Uterus (tissue), 2 donors: ENCODE measurements at regions not wholly inside any gene's neighbourhood (a gene's known extent, or its start where the extent isn't known, plus 50 kb on each side); places are given as distances from the start of the nearest gene placed in this dataset.

Experiments used
- CTCF ChIP-seq, 4 experiments: fragments of 200-600 bp in 2 of 4; fragments of 450-650 bp in 2 of 4; sonication (generic) in 2 of 4; IDR thresholded peaks; one replicate each; pipeline ENCODE4 v1.5.1; 2016 to 2019; ENCODE audit warnings: antibody characterized with exemption in 4 of 4, mild to moderate bottlenecking in 2 of 4, moderate library complexity in 1 of 4
- POLR2A ChIP-seq, 2 donors: fragments of 450-650 bp; IDR thresholded peaks; one replicate each; pipeline ENCODE4 v1.6.1; 2016; ENCODE audit warnings: antibody characterized with exemption in 2 of 2, mild to moderate bottlenecking in 1 of 2, moderate library complexity in 1 of 2

DNA sequence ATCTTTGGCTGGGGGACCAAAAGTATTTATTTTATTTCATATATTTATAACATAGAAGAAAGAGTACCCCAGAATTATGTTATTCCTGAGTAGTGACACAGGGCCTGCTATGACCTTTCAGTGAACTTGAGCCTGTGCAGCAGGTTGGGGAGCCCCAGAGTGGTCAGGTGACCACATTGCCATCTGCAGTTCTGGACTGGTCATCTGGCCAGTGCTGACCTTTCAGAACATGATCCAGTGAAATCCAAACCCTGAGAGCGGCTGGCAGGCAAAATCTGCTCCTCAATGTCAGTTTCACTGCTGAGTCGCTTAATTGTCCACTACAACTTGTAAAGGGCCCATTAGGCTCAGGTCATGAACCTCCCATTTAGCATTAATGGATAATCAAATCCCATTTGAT is 336.7 kb upstream of the KCNH7 start:
- TF ChIP-seq CTCF (IDR thresholded peaks at IDR 0.05) (no peak), POLR2A (IDR thresholded peaks at IDR 0.05) (no peak)
